Psoas muscle (tissue), 7 donors: ENCODE measurements at regions not wholly inside any gene's neighbourhood (a gene's known extent, or its start where the extent isn't known, plus 50 kb on each side); places are given as distances from the start of the nearest gene placed in this dataset.

Experiments
- ATAC-seq, 4 donors: fragments of 200-7000 bp; cut with Tn5 transposase; one replicate each; pipeline ENCODE4 v1.9.1; 2020; ENCODE audit warnings: moderate library complexity in 3 of 4, mild to moderate bottlenecking in 2 of 4
- DNase-seq, 2 donors: peaks; one replicate each; pipeline ENCODE4 v3.0.0-alpha.2; 2020
- H3K27ac ChIP-seq: fragments of 200-600 bp; one replicate; pipeline ENCODE4 v1.8.0; 2022
- H3K27me3 ChIP-seq, 3 donors: fragments of 200-600 bp in 1 of 3; one replicate each; pipeline versions ENCODE4 v1.6.1 to v1.8.0; 2013 to 2022; ENCODE audit warnings: low read length in 2 of 3, mild to moderate bottlenecking in 2 of 3, moderate library complexity in 1 of 3; ENCODE audit not compliant: insufficient read depth in 3 of 3
- H3K36me3 ChIP-seq, 2 donors: fragments of 200-600 bp in 1 of 2; one replicate each; pipeline versions ENCODE4 v1.6.1 to v1.8.0; 2013 to 2022; ENCODE audit warnings: low read depth in 1 of 2, mild to moderate bottlenecking in 1 of 2, moderate library complexity in 1 of 2; ENCODE audit not compliant: insufficient read depth in 1 of 2
- H3K4me1 ChIP-seq: fragments of 200-600 bp; one replicate; pipeline ENCODE4 v1.8.0; 2022
- H3K4me3 ChIP-seq: fragments of 200-600 bp; one replicate; pipeline ENCODE4 v1.8.0; 2022; ENCODE audit warnings: mild to moderate bottlenecking
- H3K9me3 ChIP-seq: fragments of 200-600 bp; one replicate; pipeline ENCODE4 v1.8.0; 2022
- CTCF ChIP-seq: fragments of 200-600 bp; IDR thresholded peaks from one replicate; pipeline ENCODE4 v1.8.0; 2022; ENCODE audit warnings: antibody characterized with exemption
- WGBS, 3 donors: extraction: QIAGEN DNeasy Blood & Tissue Kit; methylation state at CpG; one replicate each; pipeline versions ENCODE4 v1.1.6 to v1.1.7; 2013; 5-methylcytosine and 5-hydroxymethylcytosine counted together
- intact Hi-C, 2 donors: fragments of 100-400 bp; cut with DNase I; formaldehyde crosslinking; loops; one replicate each; pipeline versions ENCODE4 v1.11.0 to v1.14.2; 2022
- donor health status: healthy with polysubstance abuse.
- donor health status: DM: no; HTN: no; CAD: no; lungs with moderate emphysema.
- donor health status: Bipolar disorder and iron deficiency.
- donor health status: healthy.
- donor health status: DM: yes; HTN: yes; CAD: no.
- donor health status: DM: no; HTN: no; CAD: no.
- donor health status: DM: yes; HTN: yes; CAD: no.

GRCh38 chr15:69539345-69539744, 86.7 kb downstream of the RPLP1 start:
- no peak overlapping the region for H3K27ac ChIP-seq

GRCh38 chr15:69540622-69541021, 88.0 kb downstream of the RPLP1 start:
- peak; percentile 52 to 62 for DNase-seq
- WGBS, 3 donors: 22 to 23% (median 23%) methylated on average over 9 of the region's 9 CpGs
- Histone ChIP-seq H3K4me1 (peaks cover 18% of the 10 kb centered on the region), H3K4me3 (no peak overlapping the region), H3K9me3 (no peaks in the 10 kb centered on the region), H3K27ac (peak overlapping the region; percentile 43), H3K36me3 (no peaks in the 10 kb centered on the region), H3K27me3 (peaks cover 0 to 1% (median 0%) of the 10 kb centered on the region in 3 donors)
- TF ChIP-seq CTCF: no peak
- intact Hi-C loops: no loop called here
- peak; percentile 84 to 95 (median 90) for ATAC-seq

More at GRCh38 chr15:69539345-69539744, 86.7 kb downstream of the RPLP1 start:
- intact Hi-C loops: no loop called here
- no peaks in the 10 kb centered on the region for H3K9me3 ChIP-seq
- H3K4me3 ChIP-seq: no peak overlapping the region
- no peak for ATAC-seq
- H3K4me1 ChIP-seq: peaks cover 18% of the 10 kb centered on the region
- DNase-seq: no peak
- no peak for TF ChIP-seq CTCF
- H3K27me3 ChIP-seq: peaks cover 0 to 1% (median 0%) of the 10 kb centered on the region in 3 donors
- no peaks in the 10 kb centered on the region for H3K36me3 ChIP-seq
- WGBS, 3 donors: 61 to 63% (median 62%) methylated on average over 11 of the region's 11 CpGs

GRCh38 chr15:69542028-69542427, 89.4 kb downstream of the RPLP1 start:
- ATAC-seq (no peak), DNase-seq (no peak)
- 93 to 97% (median 95%) methylated on average over 7 of the region's 7 CpGs for WGBS, 3 donors
- Histone ChIP-seq H3K36me3 (no peaks in the 10 kb centered on the region), H3K9me3 (no peaks in the 10 kb centered on the region), H3K4me3 (no peak overlapping the region), H3K27me3 (peaks cover 0 to 1% (median 0%) of the 10 kb centered on the region in 3 donors), H3K4me1 (peaks cover 23% of the 10 kb centered on the region), H3K27ac (no peak overlapping the region)
- no peak for TF ChIP-seq CTCF
- intact Hi-C loops: no loop called here

- ATAC-seq (no peak), DNase-seq (no peak)
- TF ChIP-seq CTCF: no peak
- peaks cover 0 to 1% (median 0%) of the 10 kb centered on the region in 3 donors for H3K27me3 ChIP-seq
- 52 to 63% (median 52%) methylated on average over 1 of the region's 1 CpG for WGBS, 3 donors
- H3K4me3 ChIP-seq: no peak overlapping the region
- H3K27ac ChIP-seq: no peak overlapping the region
- no peaks in the 10 kb centered on the region for H3K9me3 ChIP-seq
- H3K4me1 ChIP-seq: peaks cover 36% of the 10 kb centered on the region
- intact Hi-C loops: no loop called here
- no peaks in the 10 kb centered on the region for H3K36me3 ChIP-seq
Measured at GRCh38 chr15:69543681-69544364, 91.2 kb downstream of the RPLP1 start.
